A673 (cell line): ENCODE measurements at regions not wholly inside any gene's neighbourhood (a gene's known extent, or its start where the extent isn't known, plus 50 kb on each side); places are given as distances from the start of the nearest gene placed in this dataset.

Experiments
- BruUV-seq: library from RNA; stranded (reverse); fragments of 400-500 nt; replicated peaks from 2 replicates; lab custom pipeline; 2021; lab: Mats Ljungman, UMichigan
- CTCF ChIA-PET: fragments of 300-600 bp; sonication (Branson Sonifier 250); formaldehyde crosslinking; loops from one replicate; lab custom pipeline; 2022; ENCODE audit warnings: antibody characterized with exemption; lab: Charles Lee
- POLR2A ChIA-PET: fragments of 300-600 bp; sonication (Branson Sonifier 250); formaldehyde crosslinking; loops from one replicate; lab custom pipeline; 2022; ENCODE audit warnings: antibody characterized with exemption; ENCODE audit not compliant: low non-redundant PET; lab: Charles Lee
- DNase-seq: peaks from one replicate; pipeline ENCODE4 v3.0.0-alpha.2; 2015; ENCODE audit warnings: low spot score
- H3K27ac ChIP-seq: fragments of 200-600 bp; sonication (generic); 2 replicates; pipeline ENCODE4 v1.5.1; 2016; ENCODE audit warnings: mixed run types, low read depth, mild to moderate bottlenecking, mixed read lengths, antibody characterized with exemption, low read length; ENCODE audit not compliant: poor library complexity, severe bottlenecking
- H3K27me3 ChIP-seq: fragments of 200-600 bp; sonication (generic); replicated peaks from 2 replicates; pipeline ENCODE4 v1.6.1; 2017; ENCODE audit warnings: mixed run types, low read depth, mild to moderate bottlenecking, mixed read lengths, antibody characterized with exemption, low read length; ENCODE audit not compliant: insufficient read depth, poor library complexity
- H3K36me3 ChIP-seq: fragments of 200-600 bp; sonication (generic); 2 replicates; pipeline ENCODE4 v1.6.1; 2016; ENCODE audit warnings: mixed run types, mild to moderate bottlenecking, mixed read lengths, antibody characterized with exemption, low read length; ENCODE audit not compliant: insufficient read depth, poor library complexity, severe bottlenecking
- H3K4me1 ChIP-seq: fragments of 200-600 bp; sonication (generic); 2 replicates; pipeline ENCODE4 v1.6.1; 2017; ENCODE audit warnings: mixed run types, mild to moderate bottlenecking, mixed read lengths, antibody characterized with exemption, low read length; ENCODE audit not compliant: insufficient read depth, poor library complexity, severe bottlenecking
- H3K4me3 ChIP-seq: fragments of 200-600 bp; sonication (generic); 2 replicates; pipeline ENCODE4 v1.5.1; 2016; ENCODE audit warnings: low read depth, mixed run types, mild to moderate bottlenecking, mixed read lengths, low read length; ENCODE audit not compliant: poor library complexity, severe bottlenecking
- H3K9me3 ChIP-seq: fragments of 200-600 bp; sonication (generic); 2 replicates; pipeline ENCODE4 v1.6.1; 2016; ENCODE audit warnings: mixed run types, low read depth, mild to moderate bottlenecking, mixed read lengths, antibody characterized with exemption, low read length; ENCODE audit not compliant: poor library complexity, severe bottlenecking
- EZH2 ChIP-seq: fragments of 200-600 bp; sonication (generic); IDR thresholded peaks from 2 replicates; pipeline ENCODE4 v1.6.1; 2017; ENCODE audit warnings: borderline replicate concordance, low read depth, mild to moderate bottlenecking, mixed read lengths, antibody characterized with exemption, low read length; ENCODE audit not compliant: poor library complexity, severe bottlenecking
- intact Hi-C: fragments of 100-400 bp; cut with micrococcal nuclease; formaldehyde crosslinking; loops from one replicate; pipeline ENCODE4 v1.10.0; 2022; ENCODE audit not compliant: unreplicated experiment
- TF ChIP-seq, protein P1 (sequence below): fragments of 300-800, 200-600 bp; sonication (generic); conservative IDR thresholded peaks from 2 replicates; pipeline ENCODE4 v1.5.1; 2017; ENCODE audit warnings: low read depth, mild to moderate bottlenecking, antibody characterized with exemption, low read length, moderate library complexity, mixed read lengths

DNA sequence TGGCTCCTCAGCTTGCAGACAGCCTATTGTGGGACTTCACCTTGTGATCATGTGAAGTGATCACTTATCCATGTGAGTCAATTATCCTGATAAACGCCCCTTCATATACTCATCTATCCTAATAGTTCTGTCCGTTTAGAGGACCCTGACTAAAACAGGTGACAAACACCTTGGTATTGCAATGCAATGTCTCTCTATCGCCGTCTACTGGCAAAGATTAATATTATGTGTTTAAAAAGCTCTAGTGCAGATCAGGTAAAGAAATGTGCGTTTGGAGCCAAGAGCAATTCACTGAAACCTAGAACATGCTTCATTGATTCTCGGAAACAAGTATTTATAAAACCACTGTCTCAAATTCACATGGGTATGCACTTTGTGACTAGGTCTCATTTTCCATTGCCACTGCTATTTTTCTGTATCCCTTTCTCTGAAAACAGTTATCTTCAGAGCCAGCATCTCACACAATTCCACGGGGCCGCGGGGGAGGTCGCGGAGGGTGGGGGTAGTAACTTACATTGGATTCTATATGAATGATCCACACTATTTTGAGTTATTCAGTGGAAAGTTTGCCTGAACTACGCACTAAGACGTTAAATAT, 554.6 kb upstream of the NCAM2 start:
- Histone ChIP-seq H3K36me3 (no peaks in the 10 kb centered on the region), H3K27ac (no peak overlapping the region), H3K4me3 (no peak overlapping the region), H3K9me3 (no peaks in the 10 kb centered on the region), H3K27me3 (no peaks in the 10 kb centered on the region), H3K4me1 (no peaks in the 10 kb centered on the region)
- ChIA-PET CTCF (interaction anchor here (0.5 kb wide), 2 partner anchors 236 to 447 kb away, joined by 3 to 4 read pairs; no protein-coding TSS in a partner anchor), POLR2A (no interaction called here)
- BruUV-seq, result no TSS peak
- peak; percentile 6 for DNase-seq
- TF ChIP-seq EZH2, result no peak
- TF ChIP-seq, protein P1, sequence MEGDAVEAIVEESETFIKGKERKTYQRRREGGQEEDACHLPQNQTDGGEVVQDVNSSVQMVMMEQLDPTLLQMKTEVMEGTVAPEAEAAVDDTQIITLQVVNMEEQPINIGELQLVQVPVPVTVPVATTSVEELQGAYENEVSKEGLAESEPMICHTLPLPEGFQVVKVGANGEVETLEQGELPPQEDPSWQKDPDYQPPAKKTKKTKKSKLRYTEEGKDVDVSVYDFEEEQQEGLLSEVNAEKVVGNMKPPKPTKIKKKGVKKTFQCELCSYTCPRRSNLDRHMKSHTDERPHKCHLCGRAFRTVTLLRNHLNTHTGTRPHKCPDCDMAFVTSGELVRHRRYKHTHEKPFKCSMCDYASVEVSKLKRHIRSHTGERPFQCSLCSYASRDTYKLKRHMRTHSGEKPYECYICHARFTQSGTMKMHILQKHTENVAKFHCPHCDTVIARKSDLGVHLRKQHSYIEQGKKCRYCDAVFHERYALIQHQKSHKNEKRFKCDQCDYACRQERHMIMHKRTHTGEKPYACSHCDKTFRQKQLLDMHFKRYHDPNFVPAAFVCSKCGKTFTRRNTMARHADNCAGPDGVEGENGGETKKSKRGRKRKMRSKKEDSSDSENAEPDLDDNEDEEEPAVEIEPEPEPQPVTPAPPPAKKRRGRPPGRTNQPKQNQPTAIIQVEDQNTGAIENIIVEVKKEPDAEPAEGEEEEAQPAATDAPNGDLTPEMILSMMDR, result peak; percentile 58
- intact Hi-C loops, result no loop called here

DNA sequence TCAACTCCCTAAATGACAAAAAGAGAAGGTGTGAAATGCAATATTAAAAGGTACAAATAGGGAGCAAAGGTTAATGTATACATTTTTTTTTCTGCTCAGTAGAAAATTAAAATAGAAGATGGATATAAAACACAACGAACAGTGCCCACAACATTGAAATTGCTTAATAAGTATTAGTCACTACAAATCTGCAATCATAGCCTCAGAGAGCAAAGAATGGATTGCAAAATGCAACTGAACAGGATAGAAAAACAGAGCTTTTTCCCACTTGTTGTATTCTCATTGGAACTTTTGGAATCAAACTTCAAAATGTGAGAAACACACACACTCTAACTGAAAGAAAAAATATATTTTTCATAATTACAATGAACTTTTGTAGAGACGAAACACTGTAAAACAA, 552.2 kb upstream of the NCAM2 start:
- Histone ChIP-seq H3K36me3 (no peaks in the 10 kb centered on the region), H3K4me3 (no peak overlapping the region), H3K27ac (no peak overlapping the region), H3K27me3 (no peaks in the 10 kb centered on the region), H3K4me1 (no peaks in the 10 kb centered on the region), H3K9me3 (no peaks in the 10 kb centered on the region)
- no TSS peak for BruUV-seq
- ChIA-PET POLR2A (no interaction called here), CTCF (no interaction called here)
- TF ChIP-seq, protein P1, result no peak
- TF ChIP-seq EZH2, result no peak
- intact Hi-C loops, result no loop called here
- DNase-seq, result no peak

DNA sequence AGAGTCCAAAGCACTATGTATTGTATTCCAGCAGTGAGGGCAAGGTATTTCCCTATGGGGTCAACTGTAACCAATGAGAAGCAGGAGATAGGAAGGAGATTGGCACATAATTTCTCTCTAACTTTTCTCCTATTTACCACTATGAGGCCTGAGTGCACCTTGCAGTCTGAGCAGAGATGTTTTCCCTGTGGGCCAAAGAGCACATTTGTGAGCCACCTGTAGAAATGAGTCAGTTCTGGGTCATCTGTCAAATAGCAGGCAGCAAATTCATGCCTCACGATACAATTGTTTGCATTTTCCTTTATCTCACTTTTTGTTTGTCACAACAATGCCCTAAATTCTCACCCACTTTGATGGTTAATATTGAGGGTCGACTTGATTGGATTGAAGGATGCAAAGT, 547.2 kb upstream of the NCAM2 start:
- no TSS peak for BruUV-seq
- CTCF ChIA-PET, result no interaction called here

More for the DNA sequence above, 547.2 kb upstream of the NCAM2 start:
- no peak for DNase-seq
- peaks cover 13% of the 10 kb centered on the region for H3K9me3 ChIP-seq
- no peaks in the 10 kb centered on the region for H3K4me1 ChIP-seq
- H3K27me3 ChIP-seq, result no peaks in the 10 kb centered on the region
- H3K36me3 ChIP-seq, result no peaks in the 10 kb centered on the region
- POLR2A ChIA-PET, result no interaction called here
- no peak for TF ChIP-seq EZH2
- TF ChIP-seq, protein P1, result no peak
- no peak overlapping the region for H3K27ac ChIP-seq
- H3K4me3 ChIP-seq, result no peak overlapping the region
- intact Hi-C loops, result no loop called here
